OCI-LY1 (cell line): ENCODE measurements at regions not wholly inside any gene's neighbourhood (a gene's known extent, or its start where the extent isn't known, plus 50 kb on each side); places are given as distances from the start of the nearest gene placed in this dataset.

ENCODE experiments used
- EZH2 ChIP-seq: fragments of 200-600 bp; sonication (generic), shearing (Covaris generic); IDR thresholded peaks from 2 replicates; pipeline ENCODE4 v1.8.0; 2017; ENCODE audit warnings: borderline replicate concordance, mixed run types, mild to moderate bottlenecking, antibody characterized with exemption, low read length, moderate library complexity, mixed read lengths
- TF ChIP-seq, protein P1 (sequence below): fragments of 200-600 bp; sonication (generic), shearing (Covaris generic); IDR thresholded peaks from 2 replicates; pipeline ENCODE4 v1.5.1; 2017; ENCODE audit warnings: mild to moderate bottlenecking, antibody characterized with exemption, low read length, moderate library complexity, mixed read lengths

DNA sequence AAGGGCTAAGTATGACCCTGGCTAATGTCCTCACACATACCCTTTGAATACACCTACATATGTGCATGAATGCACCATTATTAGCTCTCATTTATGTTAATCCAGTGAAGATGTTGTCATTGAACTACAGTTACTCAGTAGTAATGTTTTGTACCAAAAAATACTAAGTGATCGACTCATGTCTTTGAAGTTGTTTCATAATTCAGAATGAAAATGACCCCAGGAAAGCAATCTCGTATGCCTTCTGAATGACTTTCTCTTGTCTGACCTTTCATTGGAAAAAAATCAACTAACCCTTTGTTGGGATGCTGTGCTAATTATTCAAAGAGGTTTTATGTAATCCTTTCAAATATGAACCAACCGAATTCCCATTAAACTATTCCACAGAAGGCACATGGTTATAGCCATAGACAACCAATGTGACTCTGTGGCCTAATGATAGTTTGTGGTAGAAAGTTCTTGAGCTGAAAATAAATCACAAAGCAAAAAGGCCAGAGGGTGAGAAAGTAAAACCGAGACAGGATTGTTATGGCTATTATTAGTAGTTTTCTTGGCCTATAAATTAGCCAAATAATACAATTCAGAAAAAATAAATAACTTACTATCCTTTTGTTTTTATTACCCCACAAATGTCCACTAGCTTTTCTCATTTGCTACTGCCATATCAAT, 86.8 kb upstream of the STARD13 start:
- TF ChIP-seq, protein P1, sequence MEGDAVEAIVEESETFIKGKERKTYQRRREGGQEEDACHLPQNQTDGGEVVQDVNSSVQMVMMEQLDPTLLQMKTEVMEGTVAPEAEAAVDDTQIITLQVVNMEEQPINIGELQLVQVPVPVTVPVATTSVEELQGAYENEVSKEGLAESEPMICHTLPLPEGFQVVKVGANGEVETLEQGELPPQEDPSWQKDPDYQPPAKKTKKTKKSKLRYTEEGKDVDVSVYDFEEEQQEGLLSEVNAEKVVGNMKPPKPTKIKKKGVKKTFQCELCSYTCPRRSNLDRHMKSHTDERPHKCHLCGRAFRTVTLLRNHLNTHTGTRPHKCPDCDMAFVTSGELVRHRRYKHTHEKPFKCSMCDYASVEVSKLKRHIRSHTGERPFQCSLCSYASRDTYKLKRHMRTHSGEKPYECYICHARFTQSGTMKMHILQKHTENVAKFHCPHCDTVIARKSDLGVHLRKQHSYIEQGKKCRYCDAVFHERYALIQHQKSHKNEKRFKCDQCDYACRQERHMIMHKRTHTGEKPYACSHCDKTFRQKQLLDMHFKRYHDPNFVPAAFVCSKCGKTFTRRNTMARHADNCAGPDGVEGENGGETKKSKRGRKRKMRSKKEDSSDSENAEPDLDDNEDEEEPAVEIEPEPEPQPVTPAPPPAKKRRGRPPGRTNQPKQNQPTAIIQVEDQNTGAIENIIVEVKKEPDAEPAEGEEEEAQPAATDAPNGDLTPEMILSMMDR: no peak
- no peak for TF ChIP-seq EZH2
